ENCODE measurements at regions not wholly inside any gene's neighbourhood (a gene's known extent, or its start where the extent isn't known, plus 50 kb on each side); places are given as distances from the start of the nearest gene placed in this dataset.

DNA sequence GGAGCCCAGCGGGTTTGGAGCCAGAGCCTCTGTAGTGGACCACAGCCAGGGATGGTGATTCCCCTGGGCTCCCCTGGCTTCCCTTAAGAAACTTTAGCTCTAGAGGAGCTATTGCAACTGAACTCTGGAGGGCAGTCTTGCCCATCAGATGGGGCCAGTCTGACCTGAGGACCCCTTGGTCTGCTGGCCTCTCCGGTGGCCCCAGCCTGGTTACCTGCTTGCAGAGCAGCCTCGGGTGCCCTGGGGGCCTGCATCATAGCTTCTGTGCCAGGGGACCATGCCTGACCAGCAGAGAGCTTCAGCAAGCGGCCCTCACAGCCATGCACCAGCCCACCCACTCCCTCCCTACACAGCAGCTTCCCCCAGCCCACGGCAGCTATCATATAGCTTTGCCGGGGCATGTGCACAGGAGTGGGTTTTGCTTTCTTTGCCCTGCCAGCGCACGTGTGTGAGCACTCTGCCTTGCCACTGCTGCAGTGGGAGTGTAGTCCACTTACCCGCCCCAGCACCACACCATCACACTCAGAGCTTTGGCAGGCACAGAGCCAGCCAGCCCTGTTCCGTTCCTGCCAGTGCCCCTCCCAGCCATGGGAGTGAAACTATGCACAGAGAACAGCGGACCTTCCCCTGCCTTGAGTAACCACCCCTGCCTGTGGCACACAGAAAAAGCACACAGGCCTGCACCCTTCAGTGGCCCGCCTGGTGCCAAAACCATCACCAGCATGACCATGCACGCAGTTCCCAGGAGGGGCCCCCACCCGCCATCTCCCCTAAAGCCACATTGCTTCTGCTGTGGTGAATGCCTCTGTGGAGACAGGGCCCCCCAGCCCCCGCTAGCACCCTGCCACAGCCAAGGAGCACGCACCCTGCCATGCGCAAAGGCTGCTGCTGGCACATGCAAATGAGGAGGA lies 442.9 kb upstream of the NEGR1 start:
- TF ChIP-seq, protein P1, sequence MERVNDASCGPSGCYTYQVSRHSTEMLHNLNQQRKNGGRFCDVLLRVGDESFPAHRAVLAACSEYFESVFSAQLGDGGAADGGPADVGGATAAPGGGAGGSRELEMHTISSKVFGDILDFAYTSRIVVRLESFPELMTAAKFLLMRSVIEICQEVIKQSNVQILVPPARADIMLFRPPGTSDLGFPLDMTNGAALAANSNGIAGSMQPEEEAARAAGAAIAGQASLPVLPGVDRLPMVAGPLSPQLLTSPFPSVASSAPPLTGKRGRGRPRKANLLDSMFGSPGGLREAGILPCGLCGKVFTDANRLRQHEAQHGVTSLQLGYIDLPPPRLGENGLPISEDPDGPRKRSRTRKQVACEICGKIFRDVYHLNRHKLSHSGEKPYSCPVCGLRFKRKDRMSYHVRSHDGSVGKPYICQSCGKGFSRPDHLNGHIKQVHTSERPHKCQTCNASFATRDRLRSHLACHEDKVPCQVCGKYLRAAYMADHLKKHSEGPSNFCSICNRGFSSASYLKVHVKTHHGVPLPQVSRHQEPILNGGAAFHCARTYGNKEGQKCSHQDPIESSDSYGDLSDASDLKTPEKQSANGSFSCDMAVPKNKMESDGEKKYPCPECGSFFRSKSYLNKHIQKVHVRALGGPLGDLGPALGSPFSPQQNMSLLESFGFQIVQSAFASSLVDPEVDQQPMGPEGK (CRISPR knock-in tag; IDR thresholded peaks at IDR 0.05; ENCODE audit: borderline replicate concordance), result no peak
- TF ChIP-seq ZNF565 (CRISPR knock-in tag; conservative IDR thresholded peaks at IDR 0.05; ENCODE audit: low read depth) (no peak), ARNTL (CRISPR knock-in tag; IDR thresholded peaks at IDR 0.05; ENCODE audit: borderline replicate concordance, low read depth) (no peak), ZNF70 (CRISPR knock-in tag; IDR thresholded peaks at IDR 0.05) (no peak), ZFP30 (CRISPR knock-in tag; IDR thresholded peaks at IDR 0.05) (no peak), ZFP3 (CRISPR knock-in tag; IDR thresholded peaks at IDR 0.05) (no peak), ESRRG (CRISPR knock-in tag; IDR thresholded peaks at IDR 0.05) (no peak), TCF4 (CRISPR knock-in tag; IDR thresholded peaks at IDR 0.05; ENCODE audit: borderline replicate concordance) (no peak), CSRNP3 (CRISPR knock-in tag; IDR thresholded peaks at IDR 0.05) (no peak), RARB (CRISPR knock-in tag; IDR thresholded peaks at IDR 0.05) (no peak), CSDC2 (CRISPR knock-in tag; IDR thresholded peaks at IDR 0.05) (no peak), SNAI2 (CRISPR knock-in tag; IDR thresholded peaks at IDR 0.05) (no peak), GLIS3 (CRISPR knock-in tag; IDR thresholded peaks at IDR 0.05) (no peak), ZNF8 (CRISPR knock-in tag; IDR thresholded peaks at IDR 0.05) (no peak), OSR1 (CRISPR knock-in tag; IDR thresholded peaks at IDR 0.05) (no peak), BACH2 (CRISPR knock-in tag; IDR thresholded peaks at IDR 0.05; ENCODE audit: borderline replicate concordance) (no peak)
- TF ChIP-seq, protein P2, sequence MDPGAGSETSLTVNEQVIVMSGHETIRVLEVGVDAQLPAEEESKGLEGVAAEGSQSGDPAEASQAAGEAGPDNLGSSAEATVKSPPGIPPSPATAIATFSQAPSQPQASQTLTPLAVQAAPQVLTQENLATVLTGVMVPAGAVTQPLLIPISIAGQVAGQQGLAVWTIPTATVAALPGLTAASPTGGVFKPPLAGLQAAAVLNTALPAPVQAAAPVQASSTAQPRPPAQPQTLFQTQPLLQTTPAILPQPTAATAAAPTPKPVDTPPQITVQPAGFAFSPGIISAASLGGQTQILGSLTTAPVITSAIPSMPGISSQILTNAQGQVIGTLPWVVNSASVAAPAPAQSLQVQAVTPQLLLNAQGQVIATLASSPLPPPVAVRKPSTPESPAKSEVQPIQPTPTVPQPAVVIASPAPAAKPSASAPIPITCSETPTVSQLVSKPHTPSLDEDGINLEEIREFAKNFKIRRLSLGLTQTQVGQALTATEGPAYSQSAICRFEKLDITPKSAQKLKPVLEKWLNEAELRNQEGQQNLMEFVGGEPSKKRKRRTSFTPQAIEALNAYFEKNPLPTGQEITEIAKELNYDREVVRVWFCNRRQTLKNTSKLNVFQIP (CRISPR knock-in tag; IDR thresholded peaks at IDR 0.05; ENCODE audit: borderline replicate concordance, low read depth), result no peak
- TF ChIP-seq, protein P3, sequence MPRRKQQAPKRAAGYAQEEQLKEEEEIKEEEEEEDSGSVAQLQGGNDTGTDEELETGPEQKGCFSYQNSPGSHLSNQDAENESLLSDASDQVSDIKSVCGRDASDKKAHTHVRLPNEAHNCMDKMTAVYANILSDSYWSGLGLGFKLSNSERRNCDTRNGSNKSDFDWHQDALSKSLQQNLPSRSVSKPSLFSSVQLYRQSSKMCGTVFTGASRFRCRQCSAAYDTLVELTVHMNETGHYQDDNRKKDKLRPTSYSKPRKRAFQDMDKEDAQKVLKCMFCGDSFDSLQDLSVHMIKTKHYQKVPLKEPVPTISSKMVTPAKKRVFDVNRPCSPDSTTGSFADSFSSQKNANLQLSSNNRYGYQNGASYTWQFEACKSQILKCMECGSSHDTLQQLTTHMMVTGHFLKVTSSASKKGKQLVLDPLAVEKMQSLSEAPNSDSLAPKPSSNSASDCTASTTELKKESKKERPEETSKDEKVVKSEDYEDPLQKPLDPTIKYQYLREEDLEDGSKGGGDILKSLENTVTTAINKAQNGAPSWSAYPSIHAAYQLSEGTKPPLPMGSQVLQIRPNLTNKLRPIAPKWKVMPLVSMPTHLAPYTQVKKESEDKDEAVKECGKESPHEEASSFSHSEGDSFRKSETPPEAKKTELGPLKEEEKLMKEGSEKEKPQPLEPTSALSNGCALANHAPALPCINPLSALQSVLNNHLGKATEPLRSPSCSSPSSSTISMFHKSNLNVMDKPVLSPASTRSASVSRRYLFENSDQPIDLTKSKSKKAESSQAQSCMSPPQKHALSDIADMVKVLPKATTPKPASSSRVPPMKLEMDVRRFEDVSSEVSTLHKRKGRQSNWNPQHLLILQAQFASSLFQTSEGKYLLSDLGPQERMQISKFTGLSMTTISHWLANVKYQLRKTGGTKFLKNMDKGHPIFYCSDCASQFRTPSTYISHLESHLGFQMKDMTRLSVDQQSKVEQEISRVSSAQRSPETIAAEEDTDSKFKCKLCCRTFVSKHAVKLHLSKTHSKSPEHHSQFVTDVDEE (CRISPR knock-in tag; IDR thresholded peaks at IDR 0.05), result no peak
- TF ChIP-seq, protein P4, sequence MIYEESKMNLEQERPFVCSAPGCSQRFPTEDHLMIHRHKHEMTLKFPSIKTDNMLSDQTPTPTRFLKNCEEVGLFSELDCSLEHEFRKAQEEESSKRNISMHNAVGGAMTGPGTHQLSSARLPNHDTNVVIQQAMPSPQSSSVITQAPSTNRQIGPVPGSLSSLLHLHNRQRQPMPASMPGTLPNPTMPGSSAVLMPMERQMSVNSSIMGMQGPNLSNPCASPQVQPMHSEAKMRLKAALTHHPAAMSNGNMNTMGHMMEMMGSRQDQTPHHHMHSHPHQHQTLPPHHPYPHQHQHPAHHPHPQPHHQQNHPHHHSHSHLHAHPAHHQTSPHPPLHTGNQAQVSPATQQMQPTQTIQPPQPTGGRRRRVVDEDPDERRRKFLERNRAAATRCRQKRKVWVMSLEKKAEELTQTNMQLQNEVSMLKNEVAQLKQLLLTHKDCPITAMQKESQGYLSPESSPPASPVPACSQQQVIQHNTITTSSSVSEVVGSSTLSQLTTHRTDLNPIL (CRISPR knock-in tag; IDR thresholded peaks at IDR 0.05; ENCODE audit: low read depth), result no peak
- no peak for ATAC-seq

DNA sequence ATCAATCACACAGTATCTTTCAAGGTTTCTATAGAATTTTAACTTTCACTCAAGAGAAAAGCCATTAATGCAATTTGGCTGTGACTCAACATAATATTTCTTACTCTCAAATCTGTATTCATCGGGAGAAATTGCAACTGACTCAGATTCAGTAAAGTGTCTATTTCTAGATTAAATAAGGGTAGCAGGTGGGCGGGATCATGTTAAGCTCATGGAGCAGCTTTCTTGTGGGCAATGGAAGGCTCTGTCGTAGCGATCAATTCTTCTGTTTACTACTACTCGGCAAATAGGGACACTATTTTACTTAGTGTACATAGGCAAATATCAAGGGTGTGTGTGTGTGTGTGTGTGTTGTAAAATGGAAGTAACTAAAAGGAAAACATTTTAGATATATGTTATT lies 423.6 kb upstream of the NEGR1 start:
- no peak for ATAC-seq
- TF ChIP-seq PPARA (CRISPR knock-in tag; IDR thresholded peaks at IDR 0.05; ENCODE audit: borderline replicate concordance), result no peak
- no peak for TF ChIP-seq ZNF8 (CRISPR knock-in tag; IDR thresholded peaks at IDR 0.05)

- no peak for ATAC-seq
- no peak for TF ChIP-seq ZFP30 (CRISPR knock-in tag; IDR thresholded peaks at IDR 0.05)
- TF ChIP-seq ZFP3 (CRISPR knock-in tag; IDR thresholded peaks at IDR 0.05), result no peak
- TF ChIP-seq RARB (CRISPR knock-in tag; IDR thresholded peaks at IDR 0.05), result no peak
- TF ChIP-seq OSR1 (CRISPR knock-in tag; IDR thresholded peaks at IDR 0.05), result no peak
- no peak for TF ChIP-seq ZC3H10 (CRISPR knock-in tag; IDR thresholded peaks at IDR 0.05)
- no peak for TF ChIP-seq ESRRG (CRISPR knock-in tag; IDR thresholded peaks at IDR 0.05)
- TF ChIP-seq TCF4 (CRISPR knock-in tag; IDR thresholded peaks at IDR 0.05; ENCODE audit: borderline replicate concordance), result no peak
- TF ChIP-seq ZNF70 (CRISPR knock-in tag; IDR thresholded peaks at IDR 0.05), result no peak
- TF ChIP-seq ZNF8 (CRISPR knock-in tag; IDR thresholded peaks at IDR 0.05), result no peak
- no peak for TF ChIP-seq GLIS3 (CRISPR knock-in tag; IDR thresholded peaks at IDR 0.05)
- TF ChIP-seq SNAI2 (CRISPR knock-in tag; IDR thresholded peaks at IDR 0.05), result no peak
- no peak for TF ChIP-seq ZNF565 (CRISPR knock-in tag; conservative IDR thresholded peaks at IDR 0.05; ENCODE audit: low read depth)
- TF ChIP-seq ISL1 (CRISPR knock-in tag; IDR thresholded peaks at IDR 0.05), result no peak
- TF ChIP-seq, protein P4 (CRISPR knock-in tag; IDR thresholded peaks at IDR 0.05; ENCODE audit: low read depth), result no peak
- no peak for TF ChIP-seq ARNTL (CRISPR knock-in tag; IDR thresholded peaks at IDR 0.05; ENCODE audit: borderline replicate concordance, low read depth)
- no peak for TF ChIP-seq CSRNP3 (CRISPR knock-in tag; IDR thresholded peaks at IDR 0.05)
Observed at GRCh38 chr1:72704841-72705477, 422.6 kb upstream of the NEGR1 start.
